Astrocyte (in vitro differentiated cells and primary cell): ENCODE measurements at regions not wholly inside any gene's neighbourhood (a gene's known extent, or its start where the extent isn't known, plus 50 kb on each side); places are given as distances from the start of the nearest gene placed in this dataset.
"Not testable (repeated sequence)": the region's sequence is repeated elsewhere in the genome, so short reads cannot be mapped to it uniquely, and the experiment has no call there.

Experiments
- DNase-seq: peaks from one replicate; pipeline ENCODE4 v3.0.0-alpha.2; 2010; ENCODE audit warnings: low read depth
- FAIRE-seq: peaks from 2 replicates; lab custom pipeline; 2011; peaks lifted over from hg19 to GRCh38; lab: Jason Lieb, UNC
- H2AFZ ChIP-seq: 2 replicates; pipeline ENCODE4 v1.6.0; 2012; ENCODE audit warnings: low read depth, low read length, inconsistent platforms
- H3K27ac ChIP-seq: 2 replicates; pipeline ENCODE4 v1.5.1; 2011; ENCODE audit warnings: low read depth, low read length, inconsistent platforms
- H3K27me3 ChIP-seq: 2 replicates; pipeline ENCODE4 v1.6.0; 2011; ENCODE audit warnings: low read length, inconsistent platforms; ENCODE audit not compliant: insufficient read depth
- H3K36me3 ChIP-seq: 2 replicates; pipeline ENCODE4 v1.5.1; 2011; ENCODE audit warnings: low read length, inconsistent platforms; ENCODE audit not compliant: insufficient read depth
- H3K4me1 ChIP-seq: 2 replicates; pipeline ENCODE4 v1.5.1; 2011; ENCODE audit warnings: low read length, inconsistent platforms; ENCODE audit not compliant: insufficient read depth
- H3K4me2 ChIP-seq: 2 replicates; pipeline ENCODE4 v1.6.0; 2012; ENCODE audit warnings: low read length, inconsistent platforms
- H3K4me3 ChIP-seq: 2 replicates; pipeline ENCODE4 v1.5.1; 2011; ENCODE audit warnings: low read depth, mild to moderate bottlenecking, low read length, inconsistent platforms; ENCODE audit not compliant: insufficient read depth
- H3K79me2 ChIP-seq: 2 replicates; pipeline ENCODE4 v1.6.0; 2012; ENCODE audit warnings: mild to moderate bottlenecking, low read length, inconsistent platforms; ENCODE audit not compliant: insufficient read depth
- H3K9ac ChIP-seq: 2 replicates; pipeline ENCODE4 v1.6.0; 2012; ENCODE audit warnings: mild to moderate bottlenecking, low read length, inconsistent platforms
- H3K9me3 ChIP-seq: 2 replicates; pipeline ENCODE4 v1.5.1; 2012; ENCODE audit warnings: low read depth, mild to moderate bottlenecking, low read length, inconsistent platforms; ENCODE audit not compliant: insufficient read depth
- H4K20me1 ChIP-seq: 2 replicates; pipeline ENCODE4 v1.6.0; 2012; ENCODE audit warnings: low read length, inconsistent platforms; ENCODE audit not compliant: insufficient read depth
- H3K27ac Mint-ChIP-seq: one replicate; pipeline ENCODE4 v1.8.0; 2021; ENCODE audit warnings: mild to moderate bottlenecking, mixed read lengths; ENCODE audit not compliant: unreplicated experiment
- H3K27me3 Mint-ChIP-seq: one replicate; pipeline ENCODE4 v1.8.0; 2021; ENCODE audit warnings: low read depth, mixed read lengths; ENCODE audit not compliant: unreplicated experiment
- H3K36me3 Mint-ChIP-seq: one replicate; pipeline ENCODE4 v1.8.0; 2021; ENCODE audit warnings: low read depth, mixed read lengths; ENCODE audit not compliant: unreplicated experiment
- H3K4me1 Mint-ChIP-seq: one replicate; pipeline ENCODE4 v1.8.0; 2021; ENCODE audit warnings: low read depth, mixed read lengths; ENCODE audit not compliant: unreplicated experiment
- H3K4me3 Mint-ChIP-seq: one replicate; pipeline ENCODE4 v1.8.0; 2021; ENCODE audit warnings: mild to moderate bottlenecking, moderate library complexity, mixed read lengths; ENCODE audit not compliant: unreplicated experiment
- H3K9me3 Mint-ChIP-seq: one replicate; pipeline ENCODE4 v1.8.0; 2021; ENCODE audit warnings: mild to moderate bottlenecking, mixed read lengths; ENCODE audit not compliant: unreplicated experiment
- EZH2 ChIP-seq: IDR thresholded peaks from 2 replicates; pipeline ENCODE4 v1.6.1; 2012; ENCODE audit warnings: mild to moderate bottlenecking, low read length, inconsistent platforms; ENCODE audit not compliant: insufficient read depth
- TF ChIP-seq, protein P1 (sequence below): IDR thresholded peaks from 2 replicates; pipeline ENCODE4 v1.5.1; 2011; ENCODE audit warnings: low read depth, mild to moderate bottlenecking, inconsistent platforms, low read length, moderate library complexity; ENCODE audit not compliant: insufficient read depth

DNA sequence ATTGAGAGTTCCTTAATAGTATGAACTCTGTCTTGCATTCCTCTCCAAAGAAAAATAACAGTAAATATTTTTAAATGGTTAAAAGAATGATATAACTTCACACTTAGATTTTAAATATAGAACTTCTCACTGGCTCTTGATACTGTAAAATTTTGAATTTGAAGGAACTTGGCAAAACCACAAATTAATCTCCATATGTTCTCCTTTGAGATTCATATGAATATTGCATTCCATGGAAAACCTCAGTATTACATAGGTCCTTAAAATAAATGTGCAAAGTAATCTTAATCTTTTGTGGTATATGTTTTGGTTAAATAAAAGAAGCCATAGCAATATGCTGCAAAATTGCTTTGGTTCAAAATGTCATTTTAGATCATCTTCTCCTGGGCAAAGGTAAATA is 1137.6 kb upstream of the LRRTM3 start:
- H3K27me3 ChIP-seq: no peaks in the 10 kb centered on the region
- Mint-ChIP-seq H3K4me1 (no peaks in the 10 kb centered on the region), H3K27ac (no peak overlapping the region), H3K27me3 (no peaks in the 10 kb centered on the region), H3K9me3 (no peaks in the 10 kb centered on the region), H3K36me3 (no peaks in the 10 kb centered on the region), H3K4me3 (no peak overlapping the region)
- H3K4me2 ChIP-seq: no peak overlapping the region
- H3K9ac ChIP-seq: no peak overlapping the region
- H3K9me3 ChIP-seq: no peaks in the 10 kb centered on the region
- TF ChIP-seq EZH2: no peak
- TF ChIP-seq, protein P1, sequence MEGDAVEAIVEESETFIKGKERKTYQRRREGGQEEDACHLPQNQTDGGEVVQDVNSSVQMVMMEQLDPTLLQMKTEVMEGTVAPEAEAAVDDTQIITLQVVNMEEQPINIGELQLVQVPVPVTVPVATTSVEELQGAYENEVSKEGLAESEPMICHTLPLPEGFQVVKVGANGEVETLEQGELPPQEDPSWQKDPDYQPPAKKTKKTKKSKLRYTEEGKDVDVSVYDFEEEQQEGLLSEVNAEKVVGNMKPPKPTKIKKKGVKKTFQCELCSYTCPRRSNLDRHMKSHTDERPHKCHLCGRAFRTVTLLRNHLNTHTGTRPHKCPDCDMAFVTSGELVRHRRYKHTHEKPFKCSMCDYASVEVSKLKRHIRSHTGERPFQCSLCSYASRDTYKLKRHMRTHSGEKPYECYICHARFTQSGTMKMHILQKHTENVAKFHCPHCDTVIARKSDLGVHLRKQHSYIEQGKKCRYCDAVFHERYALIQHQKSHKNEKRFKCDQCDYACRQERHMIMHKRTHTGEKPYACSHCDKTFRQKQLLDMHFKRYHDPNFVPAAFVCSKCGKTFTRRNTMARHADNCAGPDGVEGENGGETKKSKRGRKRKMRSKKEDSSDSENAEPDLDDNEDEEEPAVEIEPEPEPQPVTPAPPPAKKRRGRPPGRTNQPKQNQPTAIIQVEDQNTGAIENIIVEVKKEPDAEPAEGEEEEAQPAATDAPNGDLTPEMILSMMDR: no peak
- DNase-seq (no peak), FAIRE-seq (no peak)
- H2AFZ ChIP-seq: no peak overlapping the region
- H3K79me2 ChIP-seq: no peaks in the 10 kb centered on the region
- H3K4me3 ChIP-seq: no peak overlapping the region
- H3K27ac ChIP-seq: no peak overlapping the region
- H3K36me3 ChIP-seq: no peaks in the 10 kb centered on the region
- no peaks in the 10 kb centered on the region for H4K20me1 ChIP-seq
- H3K4me1 ChIP-seq: no peaks in the 10 kb centered on the region

DNA sequence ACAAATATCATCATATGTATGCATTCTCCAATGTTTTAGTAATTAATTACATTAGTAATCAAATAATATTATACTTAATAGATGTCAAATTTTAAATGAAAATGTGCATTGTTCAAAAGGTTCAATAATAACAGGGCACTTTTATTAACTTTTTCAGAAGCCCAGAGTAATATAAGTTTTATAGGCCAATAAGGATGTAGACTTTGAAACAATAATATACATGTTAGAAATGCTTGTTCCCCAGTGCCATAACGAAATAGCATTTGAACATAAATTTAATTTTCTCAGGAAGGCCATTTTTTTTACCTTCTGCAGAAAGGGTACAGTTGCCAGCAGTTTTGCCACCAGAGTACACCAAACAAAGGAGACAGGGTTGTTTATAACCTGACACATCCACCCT is 1133.9 kb upstream of the LRRTM3 start:
- no peak overlapping the region for H3K4me2 ChIP-seq
- no peak overlapping the region for H3K4me3 ChIP-seq
- Mint-ChIP-seq H3K27me3 (no peaks in the 10 kb centered on the region), H3K4me3 (no peak overlapping the region), H3K27ac (no peak overlapping the region), H3K4me1 (no peaks in the 10 kb centered on the region), H3K9me3 (no peaks in the 10 kb centered on the region), H3K36me3 (no peaks in the 10 kb centered on the region)
- no peak for FAIRE-seq
- H4K20me1 ChIP-seq: no peaks in the 10 kb centered on the region
- H3K9me3 ChIP-seq: no peaks in the 10 kb centered on the region
- no peak overlapping the region for H2AFZ ChIP-seq
- DNase-seq: no peak
- no peak overlapping the region for H3K27ac ChIP-seq
- H3K4me1 ChIP-seq: no peaks in the 10 kb centered on the region
- no peak overlapping the region for H3K9ac ChIP-seq
- no peaks in the 10 kb centered on the region for H3K36me3 ChIP-seq
- no peaks in the 10 kb centered on the region for H3K79me2 ChIP-seq
- TF ChIP-seq, protein P1: no peak
- H3K27me3 ChIP-seq: no peaks in the 10 kb centered on the region

DNA sequence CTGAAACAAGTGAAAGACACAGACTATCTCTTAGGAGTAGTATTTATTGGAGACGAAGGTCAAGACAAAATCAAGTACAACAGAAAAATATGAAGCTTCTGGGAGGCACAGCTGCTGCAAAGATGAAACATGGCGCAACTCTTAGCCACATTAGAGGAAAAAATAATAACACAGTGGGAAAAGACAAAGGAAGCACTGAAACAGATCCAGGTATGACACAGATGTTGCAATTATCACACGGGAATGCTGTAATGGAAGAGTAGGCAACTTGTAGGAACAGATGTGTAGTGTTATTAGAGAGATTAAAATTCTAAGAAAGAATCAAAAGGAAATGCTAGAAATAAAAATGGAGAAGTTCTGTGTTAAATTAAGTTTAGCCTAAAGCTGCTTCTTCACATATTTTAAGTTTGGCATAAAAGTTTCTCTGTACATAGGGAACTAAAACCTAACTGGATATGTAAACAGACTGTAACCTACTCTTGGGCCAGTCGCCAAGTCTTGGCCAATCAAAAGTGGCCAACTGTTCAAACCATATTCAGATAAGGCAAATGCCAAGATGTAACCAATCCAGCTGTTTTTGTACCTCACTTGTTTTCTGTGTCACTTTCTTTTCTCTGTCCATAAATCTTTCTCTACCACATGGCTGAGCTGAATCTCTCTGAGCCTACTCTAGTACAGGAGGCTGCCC is 1132.0 kb upstream of the LRRTM3 start:
- FAIRE-seq: no peak
- H3K27me3 Mint-ChIP-seq: no peaks in the 10 kb centered on the region
- no peaks in the 10 kb centered on the region for H4K20me1 ChIP-seq

DNA sequence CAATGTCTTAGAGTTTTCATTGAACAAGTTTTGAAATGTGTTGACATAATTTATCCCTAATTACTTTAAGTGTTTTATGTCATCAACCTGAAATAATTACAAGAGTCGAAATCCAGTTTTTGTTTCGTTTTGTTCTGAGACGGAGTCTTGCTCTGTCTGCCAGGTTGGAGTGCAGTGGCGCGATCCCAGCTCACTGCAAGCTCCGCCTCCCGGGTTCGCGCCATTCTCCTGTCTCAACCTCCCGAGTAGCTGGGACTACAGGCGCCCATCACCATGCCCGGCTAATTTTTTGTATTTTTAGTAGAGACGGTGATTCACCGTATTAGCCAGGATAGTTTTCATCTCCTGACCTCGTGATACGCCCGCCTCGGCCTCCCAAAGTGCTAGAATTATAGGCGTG is 1131.0 kb upstream of the LRRTM3 start:
- not testable (repeated sequence) for H3K9me3 Mint-ChIP-seq, FAIRE-seq

More for the DNA sequence above, 1132.0 kb upstream of the LRRTM3 start:
- no peaks in the 10 kb centered on the region for H3K4me1 Mint-ChIP-seq
- TF ChIP-seq EZH2: no peak
- TF ChIP-seq, protein P1: no peak
- no peaks in the 10 kb centered on the region for H3K9me3 ChIP-seq
- no peak for DNase-seq
- no peaks in the 10 kb centered on the region for H3K36me3 ChIP-seq
- H3K27ac Mint-ChIP-seq: no peak overlapping the region
- H3K4me3 Mint-ChIP-seq: no peak overlapping the region
- no peak overlapping the region for H3K27ac ChIP-seq
- H3K4me1 ChIP-seq: no peaks in the 10 kb centered on the region
- no peaks in the 10 kb centered on the region for H3K79me2 ChIP-seq
- H3K4me3 ChIP-seq: no peak overlapping the region
- H3K27me3 ChIP-seq: no peaks in the 10 kb centered on the region
- no peak overlapping the region for H3K4me2 ChIP-seq
- H3K36me3 Mint-ChIP-seq: no peaks in the 10 kb centered on the region
- H2AFZ ChIP-seq: no peak overlapping the region
- H3K9ac ChIP-seq: no peak overlapping the region
- no peaks in the 10 kb centered on the region for H3K9me3 Mint-ChIP-seq

More for the DNA sequence above, 1131.0 kb upstream of the LRRTM3 start:
- H3K27ac ChIP-seq, H3K36me3 Mint-ChIP-seq, H3K36me3 ChIP-seq, H3K4me2 ChIP-seq, H3K9me3 ChIP-seq, H3K4me1 Mint-ChIP-seq, H3K4me1 ChIP-seq, H3K27me3 ChIP-seq, H3K9ac ChIP-seq, H3K27me3 Mint-ChIP-seq, H3K27ac Mint-ChIP-seq, H3K79me2 ChIP-seq, DNase-seq, H4K20me1 ChIP-seq, H3K4me3 Mint-ChIP-seq, H3K4me3 ChIP-seq, H2AFZ ChIP-seq: not testable (repeated sequence)
